NOMO-1 (cell line): ENCODE measurements at regions not wholly inside any gene's neighbourhood (a gene's known extent, or its start where the extent isn't known, plus 50 kb on each side); places are given as distances from the start of the nearest gene placed in this dataset.

Source experiments
- DNase-seq, 2 experiments: peaks; one replicate each; lab custom pipeline; 2025; ENCODE audit not compliant: unreplicated experiment in 2 of 2; lab: John Stamatoyannopoulos, UW

DNA sequence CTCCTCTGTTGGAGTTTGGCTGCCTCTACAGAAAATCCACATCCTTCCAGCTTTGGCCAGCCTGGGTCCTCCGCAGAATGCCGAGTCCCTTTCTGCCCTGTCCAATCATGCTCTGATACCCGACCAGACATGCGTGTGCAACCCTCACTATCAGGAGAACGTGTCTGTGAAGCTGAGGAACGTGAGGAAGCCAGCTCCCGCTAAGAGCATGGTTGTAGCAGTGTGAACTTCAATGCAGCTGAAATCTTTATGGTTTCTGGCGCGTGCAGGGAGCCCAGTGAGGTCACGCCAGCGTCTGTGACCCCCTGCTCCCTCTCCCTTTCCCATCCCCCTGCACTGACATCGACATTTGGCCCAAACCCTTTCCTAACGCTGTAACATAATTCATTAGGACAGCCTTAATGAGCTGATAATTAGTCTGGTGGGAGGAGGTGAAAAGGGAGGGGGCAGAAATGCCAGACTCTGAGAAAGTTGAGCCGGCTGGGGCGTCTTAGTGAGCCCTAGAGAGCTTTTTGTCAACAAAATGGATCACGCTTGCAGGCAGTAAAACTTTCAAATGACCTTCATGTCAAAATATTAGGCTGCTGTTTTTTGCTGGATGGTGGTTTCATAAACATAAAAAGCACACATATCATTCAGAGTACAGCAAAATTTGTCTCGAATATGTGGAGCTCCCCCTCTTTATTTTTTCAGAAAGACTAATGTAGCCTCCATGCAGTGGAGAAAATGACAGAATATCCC is 423.3 kb downstream of the QKI start:
- DNase-seq: no peak

DNA sequence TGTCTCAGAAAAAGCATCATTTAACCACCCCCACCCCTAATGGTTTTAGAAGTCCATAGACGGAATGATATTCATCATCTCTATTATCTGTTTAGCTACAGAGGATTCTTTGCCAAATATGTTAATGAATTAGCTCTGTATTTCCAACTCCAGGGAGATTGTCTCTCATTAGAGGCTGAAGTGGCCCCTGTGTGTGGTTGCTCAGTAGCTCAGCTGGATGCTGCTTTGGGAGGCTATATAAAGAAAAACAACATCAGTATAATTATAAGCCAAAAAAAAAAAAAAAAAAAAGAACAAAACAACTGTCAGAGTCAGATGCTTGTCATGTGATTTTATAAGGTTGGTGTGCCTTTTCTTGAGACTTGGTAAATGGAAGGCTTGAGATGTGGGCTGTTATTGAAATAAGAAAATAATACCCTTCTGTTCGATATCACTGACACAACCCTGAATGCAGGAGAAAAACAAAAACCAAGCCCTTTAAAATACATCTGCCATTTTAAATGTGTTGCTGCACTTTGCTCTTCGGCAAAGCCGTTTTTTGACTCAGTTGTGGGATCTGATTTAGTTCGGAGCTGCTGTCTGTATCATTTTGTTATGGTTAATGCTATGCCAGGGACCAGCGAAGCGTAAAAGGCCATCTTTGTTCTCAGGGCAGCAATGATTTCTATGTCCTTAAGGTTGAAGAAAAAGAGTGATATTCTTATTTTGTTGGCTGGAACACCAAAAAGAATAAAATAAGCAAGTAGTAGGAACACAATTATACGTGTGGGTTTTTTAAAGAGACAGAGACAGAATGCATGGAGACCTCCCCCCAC is 422.6 kb downstream of the QKI start:
- no peak for DNase-seq

DNA sequence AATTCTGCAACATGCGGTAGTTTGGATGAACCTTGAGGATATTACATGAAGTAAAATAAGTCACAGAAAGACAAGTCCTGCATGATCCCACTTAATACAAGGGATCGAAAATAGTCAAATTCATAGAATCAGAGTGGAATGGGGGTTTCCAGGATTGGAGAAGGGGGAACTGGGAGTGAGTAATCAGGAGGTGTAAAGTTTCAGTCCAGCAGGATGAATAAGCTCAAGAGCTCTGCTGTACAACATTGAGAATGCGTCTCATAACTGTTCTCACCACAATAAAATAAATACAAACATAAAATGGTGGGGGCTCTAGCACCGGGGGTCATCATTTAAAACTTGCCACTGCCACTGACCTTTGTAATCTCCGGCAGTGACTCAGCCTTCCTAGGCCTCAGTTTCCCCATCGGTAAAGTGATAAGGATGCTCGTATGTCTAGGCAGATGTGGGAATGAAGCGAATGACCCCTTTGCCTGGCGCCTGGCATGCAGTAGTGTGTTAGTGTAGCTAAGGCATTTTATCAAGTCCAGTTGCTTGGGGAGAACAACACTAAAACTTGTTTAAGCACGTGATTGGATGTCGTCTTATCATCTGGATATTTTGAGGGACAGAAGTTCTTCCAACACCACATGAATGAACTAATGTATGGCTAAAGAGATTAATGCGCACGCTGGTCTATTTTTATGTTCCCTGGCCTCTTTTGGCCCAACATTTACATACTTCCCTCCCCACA is 421.1 kb downstream of the QKI start:
- DNase-seq: no peak

DNA sequence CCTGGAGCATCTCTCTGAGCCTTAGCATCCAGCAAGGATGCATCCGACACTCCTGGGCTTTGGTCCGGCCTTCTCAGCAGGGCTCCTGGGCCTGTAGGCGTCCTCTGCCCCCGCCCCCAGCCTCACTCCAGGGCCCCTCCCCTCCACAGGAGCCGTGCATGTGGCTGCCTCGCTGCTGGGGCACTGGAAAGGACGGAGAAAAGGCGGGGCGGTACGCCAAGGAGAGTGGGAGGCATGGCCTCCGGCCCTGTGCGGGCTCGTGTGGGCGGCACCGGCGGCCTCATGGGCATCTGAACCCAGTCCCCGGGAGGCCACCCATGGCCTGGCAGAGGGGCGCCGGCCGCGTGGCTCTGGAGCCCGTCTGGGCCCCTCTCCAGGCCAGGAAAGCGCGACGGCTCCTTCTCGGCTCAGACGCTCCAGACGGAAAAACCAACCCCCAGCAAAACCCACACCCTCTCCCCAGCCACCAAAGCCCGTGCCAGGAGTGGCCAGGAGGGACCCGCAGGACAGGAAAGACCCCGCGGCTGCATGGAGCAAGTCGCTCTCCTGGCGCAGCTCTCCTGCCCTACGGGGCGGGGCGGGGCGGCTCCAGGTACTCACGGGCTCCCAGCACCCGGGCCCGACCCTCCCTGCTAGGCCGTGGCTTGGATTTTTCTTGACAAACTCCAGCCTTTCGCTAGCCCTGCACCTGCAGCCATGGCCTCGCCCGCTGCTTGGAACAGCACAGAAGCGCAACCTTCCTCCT is 419.9 kb downstream of the QKI start:
- DNase-seq: no peak

DNA sequence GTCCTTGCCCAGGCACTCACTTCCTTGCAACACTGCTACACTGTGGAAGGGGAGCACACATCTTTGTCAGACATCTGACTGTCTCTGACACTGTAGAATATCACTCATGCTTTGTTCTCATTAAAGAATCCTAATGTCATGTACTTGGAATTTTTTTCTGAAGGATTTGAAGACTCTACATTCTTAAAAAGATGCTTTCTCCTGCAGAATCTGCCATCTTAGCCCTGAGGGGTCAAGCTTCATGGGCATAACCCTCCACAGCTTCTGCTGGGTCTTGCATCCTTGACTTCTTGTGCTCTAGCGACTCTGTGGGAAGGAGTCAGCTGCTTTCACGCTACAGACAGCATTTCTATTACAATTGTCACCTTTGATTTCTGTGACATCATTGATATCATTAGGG is 417.2 kb downstream of the QKI start:
- no peak for DNase-seq

DNA sequence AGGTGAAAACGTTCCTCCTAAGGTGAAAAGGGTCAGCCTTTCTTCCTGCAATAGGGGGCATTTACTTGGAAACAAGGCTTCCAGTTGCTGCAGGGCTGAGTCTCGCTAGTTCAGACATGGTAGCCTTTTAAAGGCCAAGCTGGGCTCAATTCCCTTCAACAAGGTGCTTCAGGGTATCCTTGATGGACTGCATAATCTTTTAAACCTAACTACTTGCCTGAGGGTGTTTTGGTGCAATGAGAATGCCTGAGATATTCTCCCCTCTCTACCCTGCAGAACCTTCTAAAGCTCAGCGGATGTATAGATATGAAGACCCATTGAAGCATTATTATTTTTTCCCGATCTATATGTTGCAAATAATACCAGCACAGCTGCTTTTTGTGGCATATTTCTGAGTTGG is 416.1 kb downstream of the QKI start:
- no peak for DNase-seq

DNA sequence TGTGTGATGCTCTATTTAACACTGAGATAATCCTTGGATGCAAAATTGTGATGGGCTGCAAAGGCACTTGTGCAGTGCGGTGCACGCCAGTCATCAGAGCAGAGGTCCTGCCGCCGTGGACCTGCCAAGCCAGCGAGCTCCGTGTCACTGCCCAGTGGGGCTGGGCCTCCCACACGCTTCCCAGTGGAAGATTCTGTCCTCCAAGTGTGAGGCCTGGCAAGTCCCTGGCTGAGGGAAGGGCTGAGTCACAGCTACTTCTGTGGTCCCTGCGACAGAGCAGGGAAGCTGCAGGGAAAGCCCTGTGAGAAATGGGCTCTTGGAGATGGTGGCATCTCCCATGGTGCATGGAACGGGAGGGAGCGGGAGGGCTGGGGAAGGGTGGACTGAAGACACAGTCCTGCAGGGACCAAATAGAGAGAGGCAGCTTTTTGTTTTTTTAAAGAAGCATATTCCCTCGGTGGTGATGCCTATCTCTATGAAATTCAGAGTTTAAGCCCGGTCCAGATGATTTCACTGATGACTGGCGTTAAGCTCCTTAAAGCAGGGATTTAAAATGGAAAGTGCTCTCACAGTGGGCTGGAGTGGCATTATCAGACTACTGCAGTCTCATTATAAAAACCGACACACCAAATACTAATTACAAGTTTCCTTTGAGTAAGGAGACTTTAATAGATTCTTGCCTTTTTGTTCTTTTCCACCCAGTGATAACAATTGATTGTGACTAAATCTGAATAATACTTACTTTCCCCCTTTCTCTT is 413.7 kb downstream of the QKI start:
- no peak for DNase-seq

DNA sequence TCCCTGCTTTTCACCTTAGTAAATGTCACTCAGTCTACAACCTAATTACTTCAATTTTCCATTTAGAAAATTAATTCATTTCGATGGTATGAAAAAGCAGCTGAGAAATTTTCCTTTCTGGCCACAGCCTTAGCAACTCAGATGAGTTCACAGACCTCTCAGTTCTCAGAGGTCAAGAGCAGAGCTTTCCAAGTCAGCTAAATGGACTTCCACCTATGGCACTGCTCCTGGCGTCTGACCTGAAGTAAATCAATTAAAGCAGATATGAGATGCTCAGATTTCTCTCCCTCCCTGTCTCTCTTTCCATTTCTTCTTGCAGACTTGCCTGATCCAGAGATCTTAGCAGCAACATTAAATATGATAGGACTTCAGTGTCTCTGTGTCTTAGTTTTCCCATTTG is 412.6 kb downstream of the QKI start:
- no peak for DNase-seq

DNA sequence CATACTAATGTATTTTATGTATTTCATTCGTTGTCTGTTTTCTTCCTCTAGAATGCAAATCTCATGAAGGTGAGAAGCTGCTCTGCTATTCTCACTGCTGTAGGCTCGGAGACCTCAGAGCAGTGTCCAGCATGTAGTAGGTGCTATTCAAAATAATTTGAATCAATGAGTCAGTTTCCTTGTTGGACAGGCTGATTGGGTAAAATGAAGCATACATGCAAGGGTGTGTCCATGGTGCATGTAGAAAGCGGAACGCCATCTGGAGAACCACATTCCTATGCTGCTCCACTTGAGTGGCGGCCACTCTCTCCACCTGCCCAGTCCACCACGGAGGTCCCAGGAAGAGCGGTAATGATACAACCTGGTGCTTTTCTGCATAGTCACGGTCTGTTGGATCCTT is 412.1 kb downstream of the QKI start:
- DNase-seq: no peak

DNA sequence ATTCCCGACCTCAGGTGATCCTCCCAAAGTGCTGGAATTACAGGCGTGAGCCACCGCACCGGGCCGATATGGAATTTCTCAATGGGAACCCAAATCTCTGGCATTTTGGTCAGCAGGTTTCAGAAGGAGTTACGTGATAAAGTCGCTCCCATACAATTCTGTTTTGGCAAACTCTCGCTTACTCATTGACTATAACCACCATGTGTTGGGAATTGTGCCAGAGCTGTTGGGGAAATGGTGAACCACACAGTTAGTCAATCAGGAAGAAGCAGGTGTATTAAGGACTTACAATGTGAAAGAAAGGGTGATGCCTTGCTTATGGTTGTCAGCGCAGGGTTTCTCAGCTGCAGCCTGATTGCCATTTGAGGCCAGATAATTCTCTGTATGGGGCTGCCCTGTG is 410.5 kb downstream of the QKI start:
- DNase-seq: no peak

DNA sequence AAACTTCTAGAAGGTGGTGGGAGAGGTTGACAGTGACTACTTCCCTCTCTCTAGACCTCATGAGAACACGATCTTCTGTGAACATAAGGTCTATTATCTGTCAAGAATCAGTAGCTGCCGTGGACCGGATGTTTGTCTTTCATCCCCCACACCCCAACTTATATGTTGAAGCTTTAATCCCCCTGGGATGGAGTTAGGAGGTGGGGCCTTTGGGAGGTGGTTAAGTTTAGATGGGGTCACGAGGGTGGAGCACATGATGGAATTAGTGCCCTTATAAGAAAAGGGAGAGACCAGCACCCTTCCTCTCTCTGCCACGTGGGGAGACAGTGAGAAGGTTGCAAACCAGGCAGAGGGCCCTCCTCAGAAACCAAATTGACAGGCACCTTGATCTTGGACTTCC is 409.1 kb downstream of the QKI start:
- DNase-seq: no peak

DNA sequence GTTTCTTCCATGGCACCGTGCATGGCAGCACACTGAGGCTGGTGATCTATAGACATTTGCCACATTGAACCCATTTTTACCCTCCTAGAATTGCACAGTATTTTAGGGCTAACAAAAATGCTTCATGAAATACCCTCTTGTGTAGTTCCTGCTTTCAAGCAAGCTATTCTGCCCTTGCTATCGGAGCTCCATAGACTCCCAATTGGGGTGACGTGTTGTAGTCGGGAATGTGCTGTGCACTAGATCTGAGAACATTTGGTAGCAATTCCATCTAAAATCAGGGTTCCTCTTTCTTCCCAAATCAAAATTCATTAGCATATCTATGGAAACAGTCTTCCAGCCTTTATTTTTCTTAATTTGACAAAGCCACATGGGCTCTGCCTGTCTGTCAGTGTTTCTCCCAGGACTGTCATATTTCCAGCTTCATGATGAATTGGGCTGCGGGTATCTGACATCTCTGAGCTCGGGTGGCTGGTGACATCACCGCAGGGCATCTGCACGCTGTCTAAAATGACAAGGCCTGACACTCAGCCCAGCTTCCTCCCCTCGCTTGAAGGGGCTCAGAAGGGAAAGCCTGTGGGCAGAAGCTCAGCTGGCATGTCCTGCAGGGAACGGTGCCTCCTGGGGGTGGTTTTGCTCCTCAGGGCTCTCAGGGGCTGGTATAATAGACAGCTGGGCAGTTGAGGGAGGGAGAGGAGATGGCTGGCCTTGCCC is 406.4 kb downstream of the QKI start:
- DNase-seq: no peak

DNA sequence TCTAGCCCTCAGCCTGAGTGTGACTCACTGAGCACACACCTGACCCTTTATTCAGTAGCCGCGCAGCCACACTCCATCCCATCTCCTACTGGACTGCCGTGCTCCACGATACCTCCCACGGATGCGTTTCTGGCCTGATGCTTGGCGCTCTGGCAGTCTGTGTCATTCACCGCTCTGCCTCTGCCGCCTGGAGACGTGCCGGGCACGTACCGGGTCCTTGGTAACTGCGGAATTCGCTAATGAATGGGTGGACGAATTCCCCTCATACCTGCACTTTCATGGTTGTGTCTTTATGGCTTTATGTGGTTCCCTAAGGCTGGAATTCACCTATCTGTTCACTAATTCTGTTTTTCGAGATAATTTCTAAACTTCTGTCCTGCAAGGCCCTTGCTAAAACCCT is 405.7 kb downstream of the QKI start:
- no peak for DNase-seq

DNA sequence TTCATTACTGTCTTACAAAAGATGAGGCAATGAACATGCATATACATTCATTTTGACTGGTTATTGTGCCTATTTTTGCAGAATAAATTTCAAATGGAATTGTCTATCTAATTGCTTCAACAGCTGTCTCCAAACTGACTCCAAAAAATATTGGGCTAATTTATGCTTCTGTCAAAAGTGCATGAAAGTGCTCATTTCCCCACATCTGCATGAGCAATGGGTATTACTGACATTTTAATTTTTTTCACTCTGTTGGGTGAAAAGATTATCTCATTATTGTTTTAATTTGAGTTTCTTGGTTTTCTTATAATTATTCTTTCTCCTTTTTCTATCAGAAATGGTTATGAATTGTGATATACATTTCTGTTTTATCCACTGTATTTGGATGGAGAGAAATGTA is 404.2 kb downstream of the QKI start:
- no peak for DNase-seq

DNA sequence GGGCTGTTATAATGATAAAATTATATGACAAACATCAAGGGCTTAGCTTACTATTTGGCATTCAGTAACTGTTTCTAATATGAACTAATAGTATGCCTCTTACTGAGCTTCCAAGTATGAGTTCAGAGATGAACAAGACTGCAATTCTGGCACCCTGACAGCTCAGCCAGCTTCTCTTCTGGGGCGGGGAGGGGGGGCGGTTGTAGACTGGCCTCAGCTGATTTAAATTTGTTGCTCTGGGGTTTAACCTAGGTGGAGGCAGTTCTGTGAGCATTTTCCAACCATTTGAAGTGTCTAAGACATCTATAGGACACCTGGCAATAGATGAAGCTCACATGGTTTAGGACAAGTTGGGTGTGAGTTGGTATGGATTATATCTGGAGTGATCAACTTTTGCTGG is 401.9 kb downstream of the QKI start:
- no peak for DNase-seq

DNA sequence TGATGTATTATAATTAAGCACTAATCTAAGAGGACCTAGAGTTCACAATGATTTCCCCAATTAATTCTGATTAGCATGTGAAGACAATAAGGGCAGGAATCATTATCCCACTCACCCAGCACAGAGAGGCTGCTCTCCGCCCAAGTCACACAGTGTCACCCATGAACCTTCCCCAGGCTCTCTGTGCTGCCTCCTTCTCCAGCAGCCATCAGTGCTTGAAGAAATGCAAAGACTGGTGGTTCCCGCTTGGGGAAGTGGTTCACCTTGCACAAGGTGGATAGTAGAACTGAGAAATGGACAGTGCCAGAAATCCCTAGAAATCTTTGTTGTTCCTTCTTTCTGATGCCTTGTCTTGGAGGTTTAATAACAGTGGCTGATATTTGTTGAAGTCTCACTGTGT is 401.3 kb downstream of the QKI start:
- no peak for DNase-seq

DNA sequence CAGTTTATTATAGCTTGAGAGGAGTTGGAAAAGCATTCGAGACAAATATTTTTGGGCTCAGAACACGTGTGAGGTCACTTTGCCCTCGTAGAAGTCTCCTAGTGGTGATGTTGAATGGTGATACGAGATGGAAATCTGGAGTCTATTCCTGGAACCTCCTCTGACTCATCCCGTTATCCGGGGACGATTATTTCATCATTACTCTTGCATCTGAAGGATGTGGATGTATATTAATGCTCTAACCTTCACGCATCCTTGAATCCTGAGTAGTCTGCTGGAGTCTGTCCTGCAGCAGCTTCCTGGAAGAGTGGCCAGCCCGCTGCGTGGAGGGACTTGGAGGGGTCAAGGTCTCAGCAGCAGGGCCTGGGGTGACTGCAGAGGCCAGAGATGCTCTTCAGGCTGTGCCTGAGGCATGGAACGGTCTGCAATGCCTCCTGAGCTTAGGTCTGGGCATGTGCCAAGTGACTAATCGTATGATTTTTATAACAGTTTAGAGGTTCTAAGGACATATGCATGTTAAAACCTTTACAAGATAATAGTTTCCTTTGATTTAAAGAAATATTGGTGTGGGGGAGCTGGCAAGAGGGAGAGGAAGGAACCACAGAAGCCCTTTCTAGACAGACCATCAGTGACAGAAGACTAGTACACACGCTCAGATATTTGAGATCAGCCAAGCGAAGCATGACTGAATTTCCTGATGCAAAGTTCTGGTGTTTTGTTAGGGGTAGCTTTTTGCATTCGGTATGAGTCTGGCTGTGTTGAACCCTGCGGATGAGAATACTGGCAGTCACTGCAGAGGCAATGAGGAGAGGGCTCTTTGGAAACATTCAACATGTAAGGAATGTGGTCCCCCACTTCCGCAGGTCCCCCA is 400.2 kb downstream of the QKI start:
- DNase-seq: no peak

DNA sequence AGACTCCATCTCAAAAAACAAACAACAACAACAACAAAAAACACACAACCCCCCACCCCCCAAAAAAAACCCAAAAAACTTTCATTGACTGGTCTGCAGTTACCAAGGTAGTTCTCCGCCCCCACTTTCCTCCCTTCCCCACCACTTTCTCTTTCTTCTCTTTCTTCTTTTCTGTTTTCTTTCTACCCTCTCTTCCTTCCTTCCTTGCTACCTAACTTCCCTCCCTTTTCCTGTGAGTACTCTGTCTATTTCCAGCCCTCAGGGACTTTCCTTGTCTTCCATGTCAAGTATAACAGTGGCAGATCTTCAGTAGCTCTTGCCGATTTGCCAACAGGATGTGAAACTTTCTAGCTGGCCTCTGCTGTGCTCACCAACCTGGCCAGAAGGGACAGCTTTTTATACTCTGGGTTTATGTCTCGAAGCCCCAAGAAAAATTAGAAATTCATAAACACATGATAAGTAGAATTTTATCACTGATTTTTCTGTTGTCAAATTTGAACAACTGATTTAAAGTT is 399.5 kb downstream of the QKI start:
- no peak for DNase-seq

DNA sequence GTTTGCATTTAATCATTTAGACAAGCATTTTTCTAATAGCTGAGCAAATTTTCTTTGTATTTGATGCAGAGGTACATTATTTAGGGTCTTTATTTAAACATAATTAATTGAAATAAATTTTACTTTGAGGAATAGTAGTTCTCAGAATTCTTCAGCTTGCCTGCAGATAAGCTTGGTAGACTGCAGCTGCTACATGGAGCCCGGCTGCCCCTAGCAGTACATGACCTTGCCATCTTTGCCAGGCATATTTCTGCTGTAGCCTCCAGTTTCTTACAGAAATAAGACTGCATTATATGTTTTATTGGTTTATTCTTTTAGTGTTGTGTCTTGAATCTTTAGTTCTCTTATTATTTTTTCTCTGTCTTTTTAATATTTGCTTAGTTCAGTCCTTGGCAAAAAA is 396.8 kb downstream of the QKI start:
- no peak for DNase-seq
